HG02884 (cell line): ENCODE measurements at regions not wholly inside any gene's neighbourhood (a gene's known extent, or its start where the extent isn't known, plus 50 kb on each side); places are given as distances from the start of the nearest gene placed in this dataset.

Experiments
- ATAC-seq: cut with Tn5 transposase; IDR thresholded peaks from one replicate; pipeline ENCODE4 v1.9.1; 2021; ENCODE audit warnings: mild to moderate bottlenecking, moderate library complexity; ENCODE audit not compliant: unreplicated experiment

GRCh38 chr4:100811046-100811445, 293.2 kb upstream of the EMCN start:
- no peak for ATAC-seq

- ATAC-seq, result no peak
These were observed 291.7 kb upstream of the EMCN start for GRCh38 chr4:100809506-100809905.

- ATAC-seq, result no peak
These were observed 289.2 kb upstream of the EMCN start for GRCh38 chr4:100806988-100807387.

GRCh38 chr4:100805538-100805937, 287.7 kb upstream of the EMCN start:
- no peak for ATAC-seq

GRCh38 chr4:100804576-100805360, 286.9 kb upstream of the EMCN start:
- ATAC-seq, result no peak

- no peak for ATAC-seq
These were observed 285.9 kb upstream of the EMCN start for GRCh38 chr4:100803751-100804150.

- no peak for ATAC-seq
These were observed 282.1 kb upstream of the EMCN start for GRCh38 chr4:100799761-100800539.

GRCh38 chr4:100797791-100798190, 280.0 kb upstream of the EMCN start:
- ATAC-seq, result no peak

- ATAC-seq, result no peak
These were observed 279.5 kb upstream of the EMCN start for GRCh38 chr4:100797356-100797755.

- ATAC-seq, result no peak
These were observed 278.5 kb upstream of the EMCN start for GRCh38 chr4:100796332-100796731.

GRCh38 chr4:100795581-100795980, 277.8 kb upstream of the EMCN start:
- ATAC-seq, result no peak

- no peak for ATAC-seq
These were observed 273.2 kb upstream of the EMCN start for GRCh38 chr4:100790836-100791615.

- ATAC-seq, result no peak
These were observed 272.2 kb upstream of the EMCN start for GRCh38 chr4:100789991-100790390.

- no peak for ATAC-seq
These were observed 268.7 kb upstream of the EMCN start for GRCh38 chr4:100786481-100786880.

GRCh38 chr4:100782356-100782755, 264.5 kb upstream of the EMCN start:
- no peak for ATAC-seq

- no peak for ATAC-seq
These were observed 263.6 kb upstream of the EMCN start for GRCh38 chr4:100781435-100781834.

GRCh38 chr4:100780126-100780525, 262.3 kb upstream of the EMCN start:
- no peak for ATAC-seq

GRCh38 chr4:100778431-100778830, 260.6 kb upstream of the EMCN start:
- no peak for ATAC-seq

- no peak for ATAC-seq
These were observed 244.9 kb upstream of the EMCN start for GRCh38 chr4:100762738-100763137.

GRCh38 chr4:100754751-100755150, 236.9 kb upstream of the EMCN start:
- ATAC-seq, result no peak

GRCh38 chr4:100746141-100746739, 228.4 kb upstream of the EMCN start:
- ATAC-seq, result no peak
